Progenitor cell of endocrine pancreas (in vitro differentiated cells): ENCODE measurements at regions not wholly inside any gene's neighbourhood (a gene's known extent, or its start where the extent isn't known, plus 50 kb on each side); places are given as distances from the start of the nearest gene placed in this dataset.
A peak's percentile ranks its signal among the peaks of the same experiment; 100 is the strongest.
"Not testable (repeated sequence)": the region's sequence is repeated elsewhere in the genome, so short reads cannot be mapped to it uniquely, and the experiment has no call there.

Experiments used
- DNase-seq: peaks from one replicate; pipeline ENCODE4 v3.0.0; 2021; ENCODE audit warnings: low spot score; ENCODE audit not compliant: unreplicated experiment
- H3K27ac Mint-ChIP-seq: 2 replicates; pipeline ENCODE4 v1.8.0; 2021; ENCODE audit warnings: mild to moderate bottlenecking, moderate library complexity, mixed read lengths
- H3K27me3 Mint-ChIP-seq: 2 replicates; pipeline ENCODE4 v1.8.0; 2021; ENCODE audit warnings: mixed read lengths
- H3K36me3 Mint-ChIP-seq: 2 replicates; pipeline ENCODE4 v1.8.0; 2022; ENCODE audit warnings: mixed read lengths; ENCODE audit not compliant: insufficient read depth
- H3K4me1 Mint-ChIP-seq: 2 replicates; pipeline ENCODE4 v1.8.0; 2021; ENCODE audit warnings: low read depth, mixed read lengths
- H3K4me3 Mint-ChIP-seq: 2 replicates; pipeline ENCODE4 v1.8.0; 2021; ENCODE audit warnings: low read depth, mild to moderate bottlenecking, moderate library complexity, mixed read lengths
- H3K9me3 Mint-ChIP-seq: 2 replicates; pipeline ENCODE4 v1.8.0; 2021; ENCODE audit warnings: low read depth, mixed read lengths
- CTCF ChIP-seq: fragments of 200-600 bp; sonication (generic); IDR thresholded peaks from one replicate; pipeline ENCODE4 v1.5.0; 2021; ENCODE audit warnings: antibody characterized with exemption, mild to moderate bottlenecking; ENCODE audit not compliant: unreplicated experiment

DNA sequence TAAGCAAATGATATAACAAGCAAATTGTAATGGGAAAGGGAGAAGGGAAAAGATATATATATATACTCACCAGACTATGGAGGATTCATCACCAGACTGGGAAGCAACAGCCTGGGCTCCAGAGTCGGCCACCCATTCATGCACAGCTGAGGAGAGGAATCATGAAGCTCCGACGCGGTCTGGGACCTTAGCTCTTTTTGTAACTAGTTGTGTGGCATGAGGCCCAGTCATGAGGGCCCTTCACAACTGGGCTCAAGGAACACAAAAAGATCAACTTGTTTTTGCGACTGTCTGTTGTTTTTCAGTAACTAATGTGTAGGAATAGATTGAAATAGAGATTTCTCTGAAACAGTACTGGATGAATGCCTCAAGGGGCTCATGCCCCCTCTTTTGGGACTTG is 911.2 kb downstream of the TYW1 start:
- no peak overlapping the region for H3K27ac Mint-ChIP-seq
- H3K27me3 Mint-ChIP-seq, result peaks cover 5% of the 10 kb centered on the region
- no peak for DNase-seq
- no peaks in the 10 kb centered on the region for H3K4me1 Mint-ChIP-seq
- no peak overlapping the region for H3K4me3 Mint-ChIP-seq
- TF ChIP-seq CTCF, result no peak
- H3K36me3 Mint-ChIP-seq, result no peaks in the 10 kb centered on the region
- H3K9me3 Mint-ChIP-seq, result no peaks in the 10 kb centered on the region

DNA sequence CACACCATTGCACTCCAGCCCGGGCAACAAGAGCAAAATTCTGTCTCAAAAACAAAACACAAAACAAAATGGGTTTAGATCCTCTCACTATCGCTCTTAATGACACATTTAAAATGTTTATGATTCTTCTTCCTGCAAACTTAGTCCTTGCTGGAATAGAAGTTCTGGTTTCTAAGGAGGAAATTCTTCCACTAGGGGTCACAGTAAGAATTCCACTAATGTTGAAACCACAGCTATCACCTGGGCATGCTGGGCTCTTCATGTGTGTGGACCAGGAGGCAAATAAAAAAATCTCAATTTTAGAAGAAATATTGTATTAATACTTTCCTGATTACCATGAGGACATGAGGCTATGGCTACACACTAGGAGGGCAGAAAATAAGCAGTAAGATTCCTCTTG is 915.8 kb downstream of the TYW1 start:
- no peak for DNase-seq
- peaks cover 2% of the 10 kb centered on the region for H3K4me1 Mint-ChIP-seq
- TF ChIP-seq CTCF, result peak; percentile 13
- H3K27me3 Mint-ChIP-seq, result peaks cover 12% of the 10 kb centered on the region
- no peak overlapping the region for H3K27ac Mint-ChIP-seq
- no peaks in the 10 kb centered on the region for H3K36me3 Mint-ChIP-seq
- H3K4me3 Mint-ChIP-seq, result no peak overlapping the region
- H3K9me3 Mint-ChIP-seq, result no peaks in the 10 kb centered on the region

GRCh38 chr7:67913604-67914003 is 917.0 kb downstream of the TYW1 start:
- Mint-ChIP-seq H3K36me3 (peaks cover 1% of the 10 kb centered on the region), H3K9me3 (peaks cover 4% of the 10 kb centered on the region), H3K27me3 (peaks cover 12% of the 10 kb centered on the region), H3K4me1 (peaks cover 2% of the 10 kb centered on the region), H3K27ac (no peak overlapping the region), H3K4me3 (no peak overlapping the region)
- no peak for TF ChIP-seq CTCF
- no peak for DNase-seq

GRCh38 chr7:67916111-67916510 is 919.5 kb downstream of the TYW1 start:
- not testable (repeated sequence) for H3K36me3 Mint-ChIP-seq, DNase-seq, H3K9me3 Mint-ChIP-seq, H3K4me1 Mint-ChIP-seq, H3K4me3 Mint-ChIP-seq, H3K27ac Mint-ChIP-seq
- H3K27me3 Mint-ChIP-seq, result peaks cover 12% of the 10 kb centered on the region

DNA sequence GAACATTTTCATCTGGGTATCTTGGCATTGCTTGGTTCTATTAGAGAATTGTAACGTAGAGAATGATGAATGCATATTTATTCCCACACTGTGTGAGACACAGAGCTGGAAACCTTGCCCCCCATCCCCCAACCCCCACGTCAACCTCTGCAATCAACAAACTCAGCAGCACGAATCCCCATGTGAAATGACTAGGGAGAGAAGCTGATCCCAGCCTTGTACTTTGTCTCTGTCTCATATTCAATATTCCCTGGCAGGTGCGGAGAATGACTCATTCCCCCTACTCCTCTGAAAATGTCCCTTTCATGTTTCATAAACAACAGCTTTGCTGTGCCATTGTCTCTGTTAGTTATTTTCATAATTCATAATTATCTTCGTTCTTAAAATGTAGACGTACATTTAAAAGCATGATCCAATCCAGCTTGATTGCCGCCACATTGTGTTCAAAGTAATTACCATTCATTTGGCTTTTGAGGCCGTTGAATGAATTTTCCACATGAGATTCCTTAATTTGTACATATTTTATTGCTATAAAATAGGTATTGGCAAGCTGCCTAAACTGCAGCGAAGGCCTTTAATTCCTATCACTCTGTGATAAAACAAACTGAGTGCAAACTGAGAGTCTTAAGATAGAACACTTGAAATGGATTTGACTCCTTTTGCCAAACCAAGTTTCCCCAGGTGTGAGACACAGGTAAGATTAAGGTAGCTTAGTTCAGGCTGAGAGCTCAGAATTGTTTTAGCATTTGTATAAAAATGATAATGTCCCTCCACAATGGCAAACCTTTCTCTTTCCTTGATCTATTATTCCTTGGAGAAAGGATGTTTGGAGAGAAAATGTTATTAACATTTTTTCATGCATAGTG is 920.2 kb downstream of the TYW1 start:
- peaks cover 2% of the 10 kb centered on the region for H3K4me1 Mint-ChIP-seq
- no peak overlapping the region for H3K4me3 Mint-ChIP-seq
- no peak for DNase-seq
- H3K27me3 Mint-ChIP-seq, result peaks cover 12% of the 10 kb centered on the region
- H3K36me3 Mint-ChIP-seq, result peaks cover 1% of the 10 kb centered on the region
- no peak overlapping the region for H3K27ac Mint-ChIP-seq
- no peak for TF ChIP-seq CTCF
- H3K9me3 Mint-ChIP-seq, result peaks cover 4% of the 10 kb centered on the region

DNA sequence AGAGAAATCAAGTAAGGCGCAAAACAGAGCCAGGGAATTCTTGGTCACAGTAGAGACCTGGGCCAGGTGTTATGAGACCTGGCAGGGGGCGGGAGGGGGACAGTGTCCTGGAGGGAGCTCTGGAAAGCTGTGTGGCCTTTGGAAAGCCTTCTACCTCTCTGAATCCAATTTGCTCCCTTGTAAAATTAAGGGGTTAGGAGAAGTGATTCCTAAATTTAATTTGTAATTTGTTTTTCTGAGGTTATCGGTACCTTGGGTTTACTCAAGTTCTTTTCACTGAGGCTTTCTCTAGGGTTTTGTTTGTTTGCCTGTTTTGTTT is 920.8 kb downstream of the TYW1 start:
- H3K4me3 Mint-ChIP-seq, result no peak overlapping the region
- no peak for TF ChIP-seq CTCF
- peaks cover 12% of the 10 kb centered on the region for H3K27me3 Mint-ChIP-seq
- peaks cover 1% of the 10 kb centered on the region for H3K36me3 Mint-ChIP-seq
- H3K27ac Mint-ChIP-seq, result no peak overlapping the region
- peaks cover 4% of the 10 kb centered on the region for H3K9me3 Mint-ChIP-seq
- H3K4me1 Mint-ChIP-seq, result peaks cover 2% of the 10 kb centered on the region
- no peak for DNase-seq
